OCI-LY7 (cell line): ENCODE measurements at regions not wholly inside any gene's neighbourhood (a gene's known extent, or its start where the extent isn't known, plus 50 kb on each side); places are given as distances from the start of the nearest gene placed in this dataset.

Experiments used
- CTCF ChIP-seq: fragments of 200-600 bp; sonication (generic); conservative IDR thresholded peaks from 2 replicates; pipeline ENCODE4 v1.5.1; 2014; ENCODE audit warnings: mild to moderate bottlenecking, antibody characterized with exemption, low read length, moderate library complexity, mixed read lengths
- EZH2phosphoT487 ChIP-seq: fragments of 200-600 bp; sonication (generic); IDR thresholded peaks from 2 replicates; pipeline ENCODE4 v1.6.1; 2018; ENCODE audit warnings: low read depth, borderline replicate concordance, mild to moderate bottlenecking, mixed run types, antibody characterized with exemption, low read length, moderate library complexity, mixed read lengths

- no peak for TF ChIP-seq CTCF
- TF ChIP-seq EZH2phosphoT487: no peak
These were observed 137.4 kb downstream of the C7orf25 start for GRCh38 chr7:42774436-42774835.
